Activated gamma-delta T cell treated with Interleukin-2 at 50 U/mL for 16 hours (primary cell): ENCODE measurements at regions not wholly inside any gene's neighbourhood (a gene's known extent, or its start where the extent isn't known, plus 50 kb on each side); places are given as distances from the start of the nearest gene placed in this dataset.

ENCODE experiments used
- DNase-seq: peaks from one replicate; pipeline ENCODE4 v3.0.0-alpha.2; 2020

DNA sequence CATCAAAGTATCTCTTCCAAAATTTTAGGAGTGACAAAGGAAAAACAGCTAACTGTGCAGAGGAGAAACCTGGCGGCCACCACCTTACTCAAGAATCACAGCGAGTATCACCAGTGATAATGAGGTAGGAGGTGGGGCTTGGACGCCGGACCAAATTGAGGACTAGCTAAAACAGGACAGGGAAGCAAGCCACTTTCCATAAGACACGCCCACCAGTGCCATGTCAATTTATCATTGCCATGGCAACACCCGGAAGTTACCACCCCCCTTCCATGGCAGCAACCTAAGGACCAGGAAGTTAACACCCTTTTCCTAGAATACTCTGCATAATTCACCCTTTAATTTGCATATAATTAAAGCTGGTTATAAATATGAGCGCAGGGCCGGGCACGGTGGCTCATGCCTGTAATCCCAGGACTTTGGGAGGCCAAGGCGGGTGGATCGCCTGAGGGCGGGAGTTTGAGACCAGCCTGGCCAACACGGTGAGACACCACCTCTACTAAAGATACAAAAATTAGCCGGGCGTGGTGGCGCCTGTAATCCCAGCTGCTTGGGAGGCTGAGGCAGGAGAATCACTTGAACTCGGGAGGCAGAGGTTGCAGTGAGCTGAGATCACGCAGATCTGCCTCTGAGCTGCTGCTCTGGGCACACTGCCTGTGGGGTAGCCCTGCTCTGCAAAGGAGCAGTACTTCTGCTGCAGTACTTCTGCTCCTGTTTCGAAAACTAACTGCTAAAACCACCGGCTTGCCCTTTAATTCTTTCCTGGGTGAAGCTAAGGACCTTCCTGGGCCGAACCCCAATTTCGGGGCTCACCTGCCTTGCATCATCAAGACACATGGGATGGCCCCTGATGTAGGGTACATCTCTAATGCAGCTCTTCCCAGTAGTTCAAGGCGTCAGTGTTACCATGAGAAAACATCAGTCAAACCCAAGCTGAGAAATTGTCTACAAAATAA lies 116.7 kb downstream of the HMX1 start:
- DNase-seq = no peak

GRCh38 chr4:8748236-8748575 lies 123.4 kb downstream of the HMX1 start:
- DNase-seq = no peak

- DNase-seq = no peak
Observed at GRCh38 chr4:8747467-8748235, 124.0 kb downstream of the HMX1 start.

DNA sequence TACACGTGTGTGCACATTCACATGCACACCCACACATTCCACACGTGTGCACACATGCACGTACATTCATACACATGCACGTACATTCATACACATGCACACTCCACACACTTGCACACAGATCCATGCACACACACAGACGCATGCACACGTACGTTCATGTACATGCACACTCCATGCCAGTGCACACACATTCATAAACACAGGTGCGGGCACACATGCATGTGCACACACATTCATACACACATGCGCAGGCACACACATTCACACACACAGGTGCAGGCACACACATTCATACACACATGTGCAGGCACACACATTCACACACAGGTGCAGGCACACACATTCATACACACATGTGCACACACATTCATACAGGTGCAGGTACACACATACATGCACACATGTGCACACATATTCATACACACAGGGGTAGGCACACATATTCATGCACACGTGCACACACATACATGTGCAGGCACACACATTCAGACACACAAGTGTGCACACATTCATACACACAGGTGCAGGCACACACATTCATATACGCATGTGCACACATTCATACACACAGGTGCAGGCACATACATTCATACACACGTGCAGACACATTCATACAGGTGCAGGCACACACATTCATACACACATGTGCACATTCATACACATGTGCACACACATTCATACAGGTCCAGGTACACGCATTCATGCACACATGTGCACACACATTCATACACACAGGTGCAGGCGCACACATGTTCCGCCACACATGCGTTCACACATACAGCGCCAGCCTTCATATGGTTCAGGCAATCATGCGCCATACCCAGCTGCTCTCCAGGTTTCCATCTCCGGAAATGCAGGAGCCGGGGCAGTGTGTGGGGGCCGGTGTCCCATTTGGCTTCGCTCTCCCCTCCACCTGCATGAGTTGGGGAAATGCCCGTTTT lies 124.8 kb downstream of the HMX1 start:
- no peak for DNase-seq

- no peak for DNase-seq
Observed at GRCh38 chr4:8745826-8746225, 125.8 kb downstream of the HMX1 start.

DNA sequence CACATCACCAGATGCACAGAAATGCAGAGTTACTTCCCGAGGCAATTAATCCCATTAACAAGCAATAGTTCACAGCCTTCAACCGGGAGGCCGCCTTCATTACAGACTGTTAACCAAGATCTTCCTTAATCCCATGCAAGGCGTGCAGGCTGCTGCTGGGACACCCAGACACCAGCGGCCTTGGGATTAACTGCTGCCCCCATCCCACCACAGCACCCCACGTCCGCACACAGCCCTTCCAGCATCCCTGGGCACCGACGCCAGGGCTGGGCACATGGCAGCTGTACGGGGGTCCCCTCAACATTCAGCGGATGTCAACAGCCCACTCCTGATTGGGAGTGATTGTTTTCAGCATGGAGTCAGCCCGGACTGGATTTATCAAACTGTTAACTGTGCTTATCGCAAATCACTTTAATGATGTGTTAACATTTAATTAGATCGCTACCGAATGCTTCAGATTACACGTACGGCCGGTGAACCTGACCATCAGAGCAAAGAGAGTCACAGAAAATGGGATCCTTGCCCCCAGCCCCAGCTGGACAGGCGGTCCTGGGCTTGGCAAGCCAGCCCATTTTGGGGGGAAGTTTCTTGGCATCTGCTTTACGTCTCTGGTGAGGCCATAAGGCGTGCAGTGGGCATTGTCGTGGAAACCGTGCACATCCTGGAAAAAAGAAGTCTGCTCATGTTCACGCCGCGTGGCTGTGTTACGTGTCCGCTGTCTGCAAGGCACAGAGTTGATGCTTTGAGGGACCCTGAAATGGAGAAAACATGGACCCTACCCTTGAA lies 126.4 kb downstream of the HMX1 start:
- no peak for DNase-seq

DNA sequence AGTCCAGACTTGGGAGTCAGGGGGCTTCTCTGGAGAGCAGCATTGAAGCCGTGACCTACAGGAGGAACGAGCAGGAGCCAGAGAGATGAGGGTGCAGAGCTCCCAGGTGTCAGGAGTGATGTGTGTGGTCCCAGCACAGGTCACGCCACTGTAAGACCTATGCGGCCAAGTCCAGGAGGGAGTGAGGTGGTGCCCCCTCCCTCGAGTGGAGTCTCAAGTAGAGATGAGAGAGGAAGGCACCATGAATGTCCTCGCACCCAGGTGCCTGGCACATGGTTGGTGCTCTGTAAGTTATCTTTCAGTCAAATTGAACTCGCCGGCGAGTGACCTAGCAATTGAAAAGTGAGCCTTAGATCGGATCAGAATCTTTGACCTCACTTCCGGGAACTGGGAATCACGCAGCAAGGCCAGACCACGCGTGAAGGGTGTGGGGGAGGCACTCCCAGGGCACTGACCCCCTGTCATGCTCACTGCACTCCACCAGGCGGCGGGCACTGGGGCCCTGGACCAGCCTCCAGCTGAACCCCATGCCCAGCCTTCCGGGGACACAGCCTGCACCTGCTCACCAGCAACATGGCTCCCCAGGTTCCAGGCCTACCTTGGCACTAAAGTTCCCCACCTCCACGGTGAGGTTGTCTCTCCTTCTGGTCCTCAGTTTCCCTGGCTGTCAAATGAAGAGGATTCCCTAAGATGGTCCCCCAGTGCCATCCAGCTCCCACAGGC lies 127.4 kb downstream of the HMX1 start:
- DNase-seq = no peak

DNA sequence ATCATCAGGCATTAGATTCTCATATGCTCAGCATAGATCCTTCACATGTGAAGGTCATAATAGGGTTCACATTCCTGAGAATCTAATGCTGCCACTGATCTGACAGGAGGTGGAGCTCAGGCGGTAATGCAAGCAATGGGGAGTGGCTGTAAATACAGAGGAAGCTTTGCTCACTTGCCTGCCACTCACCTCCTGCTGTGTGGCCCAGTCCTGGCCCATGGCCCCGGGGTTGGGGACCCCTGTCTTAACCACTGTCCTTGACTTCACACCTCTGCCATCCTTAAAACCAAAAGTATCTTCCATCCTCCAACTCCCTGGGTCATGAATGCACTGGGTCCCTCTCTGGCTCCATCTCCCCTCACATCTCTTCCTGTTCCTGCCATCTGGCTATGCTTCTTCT lies 129.1 kb downstream of the HMX1 start:
- DNase-seq = no peak

- DNase-seq = no peak
Observed at GRCh38 chr4:8741513-8742226, 130.0 kb downstream of the HMX1 start.

DNA sequence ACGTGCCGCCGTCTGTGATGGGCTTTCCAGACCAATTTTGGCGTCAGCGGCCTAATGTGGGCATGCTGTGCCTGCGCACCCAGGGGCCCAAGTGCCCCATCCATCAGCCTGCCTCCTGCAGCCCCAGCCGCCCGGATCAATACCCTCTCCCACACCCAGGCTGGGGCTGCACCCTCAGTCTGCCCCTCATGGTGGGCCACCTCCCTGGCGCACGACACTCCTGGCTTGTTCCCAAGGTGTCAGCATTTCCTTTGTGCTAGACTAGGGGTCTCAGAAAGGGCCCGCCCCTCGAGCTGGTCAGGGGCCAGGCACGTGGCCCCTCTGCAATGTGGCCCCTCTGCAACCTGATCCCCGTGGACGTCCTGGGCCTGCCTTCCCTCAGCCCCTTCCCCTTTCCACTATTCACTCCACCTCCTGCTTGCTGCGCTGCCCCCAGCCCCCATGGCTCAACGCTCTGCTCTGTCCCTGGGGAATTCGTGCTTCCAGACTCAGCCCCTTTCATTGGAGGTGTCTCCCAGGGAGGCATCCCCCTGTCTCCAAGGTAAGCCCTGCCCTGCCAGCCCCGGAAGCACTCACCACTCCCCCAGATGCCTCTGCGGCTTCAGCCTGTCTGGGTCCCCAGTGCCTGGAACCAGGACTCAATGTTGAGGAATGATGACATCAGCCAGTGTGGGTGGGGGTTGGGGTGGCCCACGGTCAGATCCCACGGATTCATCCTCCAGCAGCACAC lies 130.8 kb downstream of the HMX1 start:
- DNase-seq = no peak

DNA sequence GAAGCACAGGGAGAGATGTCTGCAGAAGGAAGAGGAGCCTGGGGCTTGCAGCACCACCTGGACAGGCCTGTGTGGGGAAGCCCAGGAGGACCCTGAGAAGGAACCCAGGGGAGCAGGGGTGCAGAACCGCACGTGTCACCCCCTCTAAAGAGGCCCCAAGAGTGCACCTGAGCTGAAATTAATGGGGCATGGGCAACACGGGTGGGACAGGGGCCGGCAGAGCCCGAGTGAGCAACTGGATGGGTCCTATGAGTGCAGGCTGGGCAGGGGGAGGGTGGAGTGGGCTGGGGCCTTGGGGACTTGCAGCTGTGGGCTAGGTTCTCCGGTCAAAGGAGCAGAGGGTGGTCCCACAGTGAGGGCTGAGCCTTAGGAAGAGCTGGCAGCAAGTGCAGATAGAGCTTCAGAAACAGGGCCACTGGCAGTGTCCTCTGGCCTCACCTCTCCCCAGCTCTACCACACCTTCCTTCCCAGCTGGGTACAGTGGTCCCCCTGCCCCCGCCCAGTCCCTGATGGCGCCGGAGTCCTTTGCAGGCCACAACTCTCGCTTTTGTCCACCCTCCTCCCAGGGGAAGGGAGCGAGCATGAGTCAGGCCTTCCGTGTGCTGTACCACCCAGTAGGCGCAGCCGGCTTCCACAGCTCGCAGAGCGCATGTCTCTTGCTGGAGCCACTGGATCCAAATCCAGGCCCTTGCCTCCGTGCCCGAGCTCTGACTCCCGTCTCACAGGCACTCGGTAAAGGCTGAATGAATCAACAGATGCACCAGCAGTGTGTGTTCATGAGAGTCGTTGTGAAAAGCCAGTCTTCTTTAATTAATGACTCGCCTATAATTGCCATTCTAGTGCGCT lies 131.6 kb downstream of the HMX1 start:
- no peak for DNase-seq

- no peak for DNase-seq
Observed at GRCh38 chr4:8739317-8739716, 132.3 kb downstream of the HMX1 start.

- no peak for DNase-seq
Observed at GRCh38 chr4:8738471-8738931, 133.1 kb downstream of the HMX1 start.

DNA sequence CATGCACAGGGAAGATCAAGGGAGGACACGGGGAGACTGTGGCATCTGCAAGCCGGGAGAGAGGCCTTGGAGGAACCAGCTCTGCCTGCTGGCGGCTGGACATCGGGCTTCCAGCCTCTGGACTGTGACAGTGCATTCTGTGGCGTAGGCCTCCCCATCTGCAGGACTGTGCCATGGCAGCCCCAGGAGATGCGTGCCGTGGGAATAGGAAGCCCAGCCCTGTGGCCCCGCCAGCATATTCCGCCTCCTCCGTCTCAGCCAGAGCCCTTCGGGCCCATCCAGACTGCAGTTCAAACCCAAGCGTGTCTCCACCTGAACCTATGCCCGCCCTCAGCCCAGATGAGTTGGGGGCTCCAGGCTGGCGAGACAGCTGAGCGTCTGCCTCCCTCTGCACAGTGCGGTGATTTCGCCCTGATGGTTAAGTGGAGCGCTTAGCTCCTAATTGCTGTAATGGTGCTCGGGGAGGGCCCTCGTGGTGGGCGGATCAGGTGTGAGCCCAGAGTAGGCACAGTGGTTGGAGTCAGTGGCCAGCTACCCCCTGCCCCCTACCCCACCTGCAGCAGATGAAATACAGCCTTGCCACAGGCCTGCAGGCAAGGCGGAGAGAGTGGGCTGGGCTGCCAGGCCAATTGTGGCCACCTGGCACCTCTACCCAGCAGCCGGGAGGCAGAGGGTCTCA lies 133.9 kb downstream of the HMX1 start:
- DNase-seq = no peak

DNA sequence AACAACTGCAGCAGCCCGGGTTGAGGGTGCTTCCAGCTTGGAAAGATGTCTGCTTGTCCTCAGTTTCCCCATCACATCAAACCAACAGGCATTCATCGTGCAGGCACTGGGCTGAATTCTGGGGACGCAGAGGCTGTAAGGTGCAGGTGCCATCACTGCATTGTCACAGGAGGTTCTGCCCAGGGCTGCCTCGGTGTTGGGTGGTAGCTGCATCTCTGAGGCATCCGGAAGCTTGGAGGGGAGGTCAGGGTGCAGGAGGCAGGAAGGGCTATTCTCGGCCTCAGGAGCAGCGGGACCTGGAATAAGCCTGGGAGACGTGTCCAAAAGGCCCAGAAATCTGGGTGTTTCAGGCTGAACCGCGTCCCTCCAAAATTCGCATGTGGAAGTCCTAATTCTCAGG lies 134.6 kb downstream of the HMX1 start:
- no peak for DNase-seq

DNA sequence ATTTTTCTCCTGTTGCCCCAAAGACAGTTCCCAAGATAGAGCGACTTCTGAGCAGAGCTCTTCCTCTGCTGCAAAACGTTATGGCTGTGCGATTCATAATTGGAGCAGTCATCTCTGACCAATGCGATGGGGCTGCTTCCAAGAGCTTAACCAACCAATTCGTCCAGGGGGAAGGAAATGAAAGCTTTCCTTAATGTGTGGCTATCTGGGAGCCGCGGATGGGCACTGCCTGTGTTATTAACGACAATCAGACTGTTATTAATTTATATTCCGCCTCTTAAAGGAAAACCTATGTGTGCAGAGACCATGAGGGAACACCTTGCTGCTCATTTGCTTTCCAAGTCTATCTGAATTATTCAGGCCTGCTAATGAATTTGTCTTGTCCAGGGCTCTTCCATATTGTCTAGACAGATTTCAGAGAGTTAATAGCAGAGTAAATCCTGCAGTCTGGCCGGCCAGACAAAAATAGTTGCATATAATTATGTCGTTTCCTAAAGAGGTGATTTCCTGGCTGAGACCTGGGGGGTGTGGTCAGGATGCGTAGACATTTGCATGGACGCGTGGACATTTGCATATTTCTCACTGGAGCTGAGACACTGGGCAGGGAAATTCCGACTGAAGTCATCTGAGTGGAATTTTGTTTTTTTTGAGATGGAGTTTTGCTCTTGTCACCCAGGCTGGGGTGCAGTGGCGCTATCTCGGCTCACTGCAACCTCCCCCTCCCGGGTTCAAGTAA lies 135.4 kb downstream of the HMX1 start:
- no peak for DNase-seq

DNA sequence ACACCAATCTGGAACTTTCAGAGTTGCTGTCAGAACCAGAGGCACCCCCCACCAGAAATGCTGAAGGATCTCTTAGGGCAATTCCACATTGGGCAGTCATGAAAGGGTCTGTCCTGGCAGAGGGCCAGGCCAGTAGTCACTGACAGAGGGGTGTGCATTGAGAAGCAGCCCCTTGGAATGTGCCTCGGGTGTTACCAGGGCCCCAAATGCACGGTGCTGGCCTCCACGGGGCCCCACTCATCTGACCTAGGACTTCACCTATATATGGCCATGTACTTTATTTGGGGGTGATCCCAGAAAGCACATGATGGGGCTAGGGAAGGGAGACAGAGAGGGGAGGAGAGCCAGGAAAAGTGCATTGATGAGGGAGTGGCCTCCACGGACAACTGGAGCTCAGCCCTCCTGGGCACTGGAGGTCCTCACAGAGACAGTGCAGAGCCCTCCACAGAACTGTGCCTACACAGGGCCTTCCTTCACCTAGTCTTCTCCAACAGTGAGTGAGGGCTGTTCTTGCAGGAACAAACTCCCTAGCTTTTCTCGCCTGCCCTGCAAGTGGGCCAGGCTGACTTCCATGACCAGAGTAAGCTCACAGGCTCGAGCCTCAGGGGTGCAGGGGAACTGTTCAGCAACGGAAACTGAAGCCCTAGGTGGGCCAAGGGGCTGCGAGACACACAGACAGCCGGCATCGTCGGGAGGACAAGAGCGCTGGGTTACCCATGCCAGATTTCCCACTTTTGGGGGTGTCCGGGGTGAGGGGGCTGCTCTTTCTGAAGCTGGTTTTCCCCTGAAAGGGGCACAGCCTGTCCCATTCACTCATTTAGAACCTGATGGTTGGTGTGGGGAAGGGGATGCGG lies 136.2 kb downstream of the HMX1 start:
- no peak for DNase-seq
